ENCODE measurements at regions not wholly inside any gene's neighbourhood (a gene's known extent, or its start where the extent isn't known, plus 50 kb on each side); places are given as distances from the start of the nearest gene placed in this dataset.

- TF ChIP-seq POLR2A (IDR thresholded peaks at IDR 0.05), result no peak
- TF ChIP-seq, protein P1, sequence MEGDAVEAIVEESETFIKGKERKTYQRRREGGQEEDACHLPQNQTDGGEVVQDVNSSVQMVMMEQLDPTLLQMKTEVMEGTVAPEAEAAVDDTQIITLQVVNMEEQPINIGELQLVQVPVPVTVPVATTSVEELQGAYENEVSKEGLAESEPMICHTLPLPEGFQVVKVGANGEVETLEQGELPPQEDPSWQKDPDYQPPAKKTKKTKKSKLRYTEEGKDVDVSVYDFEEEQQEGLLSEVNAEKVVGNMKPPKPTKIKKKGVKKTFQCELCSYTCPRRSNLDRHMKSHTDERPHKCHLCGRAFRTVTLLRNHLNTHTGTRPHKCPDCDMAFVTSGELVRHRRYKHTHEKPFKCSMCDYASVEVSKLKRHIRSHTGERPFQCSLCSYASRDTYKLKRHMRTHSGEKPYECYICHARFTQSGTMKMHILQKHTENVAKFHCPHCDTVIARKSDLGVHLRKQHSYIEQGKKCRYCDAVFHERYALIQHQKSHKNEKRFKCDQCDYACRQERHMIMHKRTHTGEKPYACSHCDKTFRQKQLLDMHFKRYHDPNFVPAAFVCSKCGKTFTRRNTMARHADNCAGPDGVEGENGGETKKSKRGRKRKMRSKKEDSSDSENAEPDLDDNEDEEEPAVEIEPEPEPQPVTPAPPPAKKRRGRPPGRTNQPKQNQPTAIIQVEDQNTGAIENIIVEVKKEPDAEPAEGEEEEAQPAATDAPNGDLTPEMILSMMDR (IDR thresholded peaks at IDR 0.05), result no peak
Observed at GRCh38 chr2:18411626-18412025, 148.8 kb downstream of the RDH14 start.
